Activated CD4-positive, alpha-beta T cell treated with anti-CD3 and anti-CD28 coated beads for 48 hours (primary cell): ENCODE measurements at regions not wholly inside any gene's neighbourhood (a gene's known extent, or its start where the extent isn't known, plus 50 kb on each side); places are given as distances from the start of the nearest gene placed in this dataset.
A peak's percentile ranks its signal among the peaks of the same experiment; 100 is the strongest.

Experiments used
- DNase-seq: peaks from one replicate; pipeline ENCODE4 v3.0.0-alpha.2; 2020

DNA sequence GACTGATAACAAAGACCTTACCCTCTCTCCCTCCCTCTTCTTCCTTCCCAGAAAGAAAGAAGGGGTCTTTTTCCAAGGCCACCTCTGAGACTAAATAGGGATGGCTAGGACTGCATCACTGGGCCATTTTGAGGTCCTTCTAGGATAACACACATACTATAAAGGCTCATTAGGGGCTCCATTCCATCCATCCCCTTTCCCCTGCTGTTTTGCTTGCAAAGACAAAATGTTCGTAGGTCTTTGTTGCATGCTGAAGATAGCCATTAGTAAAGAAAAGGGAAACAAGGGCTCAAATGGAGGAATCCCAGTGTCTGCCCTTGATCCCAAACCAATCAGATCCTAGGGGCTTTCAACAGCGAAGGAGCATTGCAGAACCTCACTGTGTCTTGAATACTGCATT, 344.3 kb downstream of the CYP26B1 start:
- no peak for DNase-seq

DNA sequence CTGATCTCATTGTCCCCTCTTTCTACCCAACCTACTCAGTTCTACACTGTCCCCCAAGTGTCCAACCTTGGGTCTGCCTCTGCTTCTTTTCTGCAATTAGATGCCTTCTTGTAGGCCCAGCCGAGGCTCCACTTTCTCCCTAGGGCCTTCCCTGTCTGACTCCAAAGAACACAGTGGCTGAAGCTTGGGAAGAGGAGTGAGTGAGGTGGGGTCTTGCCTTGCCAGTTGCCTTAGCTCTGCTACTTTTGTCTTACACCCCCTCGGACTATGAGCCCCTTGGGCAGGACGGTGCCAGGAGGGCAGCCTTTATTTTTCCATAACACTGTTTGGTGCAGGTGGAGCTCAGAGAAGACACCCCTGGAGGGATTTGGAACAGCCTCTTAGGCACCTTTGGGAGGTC, 345.1 kb downstream of the CYP26B1 start:
- DNase-seq = no peak

DNA sequence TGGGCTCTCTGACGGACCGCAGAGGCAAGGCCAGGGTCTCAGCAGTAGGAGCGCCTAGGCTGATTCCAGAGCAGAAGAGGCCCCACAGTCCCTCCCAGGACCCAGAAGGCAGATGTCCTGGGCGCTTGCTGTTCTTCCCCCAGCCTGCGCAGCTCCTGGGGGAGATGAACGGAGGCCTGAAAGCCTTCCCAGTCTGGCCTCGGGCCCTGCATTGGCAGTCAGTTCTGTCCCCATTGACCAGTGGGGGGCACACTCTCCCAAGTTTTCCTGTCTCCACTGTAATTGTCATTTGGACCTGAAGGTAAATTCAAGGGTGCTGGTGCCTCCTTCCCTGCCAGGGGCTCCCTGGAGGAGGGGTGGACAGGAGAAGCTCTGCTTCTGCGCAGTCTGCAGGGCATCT, 345.7 kb downstream of the CYP26B1 start:
- peak; percentile 15 for DNase-seq

DNA sequence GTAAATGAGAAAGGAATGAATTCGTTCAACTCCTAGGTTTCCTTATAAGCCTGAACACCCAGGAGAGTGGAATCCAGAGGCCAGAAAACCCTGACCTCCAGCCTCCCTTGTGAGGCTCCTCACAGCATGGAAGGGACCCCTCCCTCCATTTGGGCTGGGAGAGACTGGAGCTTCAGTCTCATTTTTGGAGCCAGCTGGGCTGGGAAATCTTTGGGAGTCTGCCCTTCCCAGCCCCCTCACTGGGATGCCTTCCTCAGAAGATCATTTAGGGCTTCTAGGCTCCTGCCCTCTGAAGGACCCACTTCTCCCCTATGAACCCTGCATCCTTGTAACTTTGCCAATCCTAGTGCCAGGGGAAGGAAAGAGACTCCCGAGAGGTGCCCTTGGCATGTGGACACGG, 346.1 kb downstream of the CYP26B1 start:
- no peak for DNase-seq

DNA sequence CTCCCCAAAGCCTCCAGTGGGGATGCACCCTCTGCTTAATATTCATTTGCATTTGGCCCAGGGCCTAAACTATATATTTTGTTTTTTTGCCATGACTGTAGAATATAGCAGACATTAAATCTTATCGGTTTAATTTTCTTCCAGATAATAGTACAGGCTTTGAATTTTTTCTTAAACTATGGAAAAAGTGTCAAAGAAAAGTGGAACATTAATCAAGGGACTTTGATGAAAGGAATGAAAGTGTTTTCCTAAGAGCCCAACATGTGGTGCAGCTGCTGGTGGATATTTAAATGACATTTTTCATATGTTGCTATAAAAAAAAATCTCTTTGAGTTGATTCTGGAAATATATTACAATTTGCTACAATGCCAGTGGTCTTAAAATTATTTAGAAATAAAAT, 346.8 kb downstream of the CYP26B1 start:
- DNase-seq = no peak

DNA sequence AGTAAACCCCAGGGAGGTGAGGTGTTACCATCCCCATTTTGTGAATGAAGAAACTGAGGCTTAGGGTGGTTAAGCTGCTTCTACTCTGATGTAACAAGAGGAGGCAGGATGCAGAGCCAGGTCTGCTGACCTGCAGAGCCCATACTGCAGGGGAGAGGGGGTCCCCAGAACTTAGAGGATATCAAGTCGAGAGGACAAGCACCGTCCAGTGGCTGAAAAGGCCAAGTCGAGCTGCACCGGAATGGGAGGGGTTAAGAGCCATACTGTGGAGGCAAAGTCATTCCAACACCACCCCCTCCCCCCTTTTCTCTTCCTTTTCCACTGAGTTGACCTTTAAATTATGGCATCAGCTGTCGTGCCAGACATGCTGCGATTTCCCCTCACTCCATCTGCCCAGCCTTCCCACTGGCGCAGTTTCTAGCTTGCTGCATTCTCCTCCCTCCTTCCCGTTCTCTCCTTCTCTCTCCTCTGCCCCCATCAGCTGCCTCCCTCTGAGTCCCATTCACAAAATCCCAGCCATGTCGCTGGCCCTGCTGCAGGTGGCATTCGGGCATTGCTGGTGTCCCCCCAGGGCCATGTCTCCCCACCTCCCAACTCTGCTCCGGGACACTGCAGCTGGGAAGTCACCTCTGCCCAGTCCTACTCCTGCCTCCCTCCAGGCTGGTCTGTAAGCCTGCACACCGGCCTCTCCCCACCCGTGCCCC, 346.9 kb downstream of the DYSF start:
- no peak for DNase-seq

DNA sequence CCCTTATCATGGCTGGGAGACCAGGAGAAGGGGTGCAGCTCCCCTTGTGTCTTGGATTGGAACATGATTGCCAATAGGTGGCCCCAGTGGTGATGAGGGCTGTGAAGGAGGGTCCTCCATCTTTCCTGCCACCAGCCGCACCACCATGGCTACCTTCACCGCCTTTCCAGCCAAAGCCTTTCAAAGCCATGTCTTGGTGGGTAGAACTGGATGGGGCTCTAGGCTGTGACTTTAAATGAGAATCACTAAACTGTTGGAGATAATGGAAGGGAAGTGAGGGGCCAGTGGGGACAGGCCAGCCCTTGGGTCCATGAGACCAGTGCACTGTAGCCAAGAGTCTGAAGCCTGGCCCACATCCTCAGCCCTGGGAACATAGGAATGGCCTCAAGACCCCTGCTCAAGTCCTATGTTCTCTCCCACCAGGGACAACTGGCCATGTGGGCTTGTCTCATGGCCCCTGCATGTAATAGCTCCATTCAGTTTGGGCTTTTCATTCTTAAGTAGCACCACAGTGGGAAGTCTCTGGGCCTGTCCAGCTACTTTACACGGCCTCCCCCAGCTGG, 345.7 kb downstream of the DYSF start:
- DNase-seq = no peak

DNA sequence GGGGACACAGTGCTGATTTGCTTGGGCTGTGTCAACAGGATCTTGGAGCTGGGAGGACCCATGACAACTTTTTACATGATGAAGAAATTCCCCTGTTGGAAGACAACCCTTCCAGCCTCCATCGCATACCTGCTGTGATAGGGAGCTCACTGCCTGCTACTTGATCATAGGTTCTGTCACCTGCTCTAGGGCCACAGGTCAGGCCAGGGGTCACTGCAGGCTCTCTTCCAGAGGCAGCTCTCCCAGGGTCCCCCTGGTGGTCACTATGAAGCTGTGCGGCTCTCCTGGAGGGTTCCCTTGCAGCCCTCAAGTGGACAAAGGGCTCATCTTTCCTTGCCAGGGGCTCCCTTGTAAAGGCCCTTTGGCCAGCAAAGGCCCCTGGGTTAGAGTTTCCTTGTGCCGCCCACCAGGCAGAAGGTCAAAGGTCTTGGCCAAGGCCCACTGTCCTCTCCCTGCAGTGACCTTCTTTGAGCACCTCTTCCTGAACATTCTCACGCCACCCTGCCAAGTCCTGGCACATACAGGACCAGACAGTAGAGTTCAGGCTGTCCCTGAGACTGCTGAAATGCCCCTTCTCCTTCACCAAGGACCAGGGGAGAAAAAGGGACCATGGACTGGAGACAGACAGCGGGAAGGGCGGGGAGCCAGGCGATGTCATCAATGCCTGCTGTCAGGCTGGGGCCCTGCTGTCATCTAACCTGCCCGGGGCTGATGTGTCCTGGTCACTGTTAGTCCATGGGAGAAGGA, 345.1 kb downstream of the DYSF start:
- DNase-seq = peak; percentile 38

DNA sequence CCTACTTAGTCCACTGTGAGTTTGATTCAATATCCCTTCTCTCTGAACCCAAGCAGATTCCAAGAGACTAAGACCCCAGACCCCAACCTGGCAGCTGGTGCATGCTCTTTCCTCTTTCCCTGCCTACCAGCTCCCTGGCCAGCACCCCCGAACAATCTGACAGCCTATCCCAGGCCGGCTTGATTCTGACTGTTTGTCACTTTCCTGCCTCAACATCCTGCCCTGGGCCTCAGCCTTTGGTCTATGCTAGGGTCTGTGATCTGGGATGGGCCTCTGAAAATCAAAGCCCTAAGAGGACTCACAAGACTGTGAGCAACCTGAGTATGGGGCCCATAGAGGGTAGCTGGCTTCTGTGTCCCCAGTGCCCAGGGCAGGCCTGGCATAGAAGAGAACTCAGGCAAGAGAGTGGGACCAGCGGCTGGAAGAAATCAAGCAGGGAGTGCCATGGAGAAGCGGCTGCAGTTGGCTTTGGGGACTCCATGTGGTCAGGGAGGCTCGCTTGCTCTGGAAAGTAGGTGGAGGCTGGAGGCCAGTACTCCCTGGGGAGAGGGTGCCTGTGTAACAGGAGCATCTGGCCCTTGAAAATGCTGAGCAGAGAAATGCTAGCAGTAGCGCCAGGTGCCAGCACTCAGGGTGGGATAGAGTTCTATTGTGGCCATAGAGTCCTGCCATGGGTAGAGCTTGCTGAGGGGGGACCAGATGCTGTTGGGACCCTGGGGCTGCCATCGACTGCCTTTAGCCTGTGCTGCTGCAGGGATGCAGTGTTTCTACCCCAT, 343.9 kb downstream of the DYSF start:
- no peak for DNase-seq

DNA sequence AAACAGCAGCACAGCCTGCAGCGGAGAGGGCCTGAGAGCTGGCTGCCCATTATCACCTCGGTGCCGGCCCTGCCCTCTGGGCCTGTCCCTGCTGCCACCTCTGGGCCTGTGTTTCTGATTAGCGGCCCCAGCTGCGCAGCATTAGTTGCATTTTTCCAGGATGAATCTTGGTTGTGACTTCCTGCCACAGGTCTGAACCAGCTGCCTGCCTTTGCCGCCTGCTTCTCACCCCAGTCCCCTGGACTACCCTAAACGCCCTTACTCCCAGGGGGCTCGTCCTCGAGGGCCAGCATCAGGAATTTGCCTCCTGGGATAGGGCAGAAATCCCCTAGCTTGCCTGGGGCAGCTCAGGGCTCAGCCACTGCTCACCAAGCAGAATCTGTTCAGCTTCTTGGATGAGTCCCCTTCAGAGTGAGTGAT, 342.8 kb downstream of the DYSF start:
- DNase-seq = no peak

DNA sequence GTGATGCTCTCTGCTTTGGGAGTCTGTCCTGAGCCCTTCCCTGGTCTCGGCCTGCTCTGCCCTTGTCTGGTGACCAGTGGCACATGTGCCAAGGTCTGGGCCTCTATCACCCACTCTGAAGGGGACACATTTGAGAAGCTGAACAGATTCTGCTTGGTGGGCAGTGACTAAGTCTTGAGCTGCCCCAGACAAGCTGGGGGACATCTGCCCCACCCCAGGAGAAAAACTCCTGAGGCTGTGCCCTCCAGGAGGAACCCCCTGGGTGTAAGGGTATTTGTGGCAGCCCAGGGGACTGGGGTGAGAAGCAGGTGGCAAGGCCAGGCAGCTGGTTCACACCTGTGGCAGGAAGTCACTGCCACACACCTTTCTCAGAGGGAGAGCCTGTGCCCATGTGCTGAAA, 342.1 kb downstream of the DYSF start:
- DNase-seq = no peak

DNA sequence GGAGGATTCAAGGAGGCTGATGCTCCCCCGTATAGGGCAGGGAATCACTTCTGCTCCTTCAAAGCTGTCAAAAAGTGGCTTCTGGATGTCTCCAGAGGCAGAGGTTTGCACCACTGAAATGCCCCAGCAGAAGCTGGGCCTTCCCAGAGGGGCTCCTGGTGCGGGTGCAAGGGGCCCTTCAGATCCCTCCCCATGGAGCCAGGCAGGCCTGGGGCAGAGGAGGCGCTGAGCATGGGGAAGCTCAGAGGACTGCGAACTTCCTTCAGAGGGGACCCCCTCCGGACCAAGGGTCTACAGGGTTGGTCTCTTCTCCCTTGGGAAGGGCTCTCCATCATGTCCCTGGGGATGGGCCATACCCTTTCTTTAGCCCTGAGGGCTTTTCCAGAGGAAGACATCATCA, 341.2 kb downstream of the DYSF start:
- DNase-seq = no peak

DNA sequence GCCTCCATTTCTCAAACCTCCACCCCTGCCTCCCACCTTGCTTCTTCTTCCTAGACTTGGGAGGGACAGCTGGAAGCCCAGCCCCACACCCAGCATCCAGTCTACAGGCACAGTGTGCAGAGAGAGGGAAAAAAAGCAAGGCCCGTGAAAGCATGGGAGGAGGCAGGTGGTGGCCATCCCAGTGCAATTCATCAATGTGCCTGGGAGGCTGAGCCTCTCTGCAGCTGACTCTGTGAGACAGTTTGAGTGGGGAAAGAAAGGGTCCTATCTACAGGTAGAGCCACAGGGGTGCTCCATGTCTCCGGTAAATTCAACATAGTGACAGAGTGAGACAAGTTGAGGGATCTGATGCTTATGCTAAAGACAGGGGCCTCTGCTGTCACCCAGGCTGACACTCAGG, 340.6 kb downstream of the DYSF start:
- DNase-seq = no peak

DNA sequence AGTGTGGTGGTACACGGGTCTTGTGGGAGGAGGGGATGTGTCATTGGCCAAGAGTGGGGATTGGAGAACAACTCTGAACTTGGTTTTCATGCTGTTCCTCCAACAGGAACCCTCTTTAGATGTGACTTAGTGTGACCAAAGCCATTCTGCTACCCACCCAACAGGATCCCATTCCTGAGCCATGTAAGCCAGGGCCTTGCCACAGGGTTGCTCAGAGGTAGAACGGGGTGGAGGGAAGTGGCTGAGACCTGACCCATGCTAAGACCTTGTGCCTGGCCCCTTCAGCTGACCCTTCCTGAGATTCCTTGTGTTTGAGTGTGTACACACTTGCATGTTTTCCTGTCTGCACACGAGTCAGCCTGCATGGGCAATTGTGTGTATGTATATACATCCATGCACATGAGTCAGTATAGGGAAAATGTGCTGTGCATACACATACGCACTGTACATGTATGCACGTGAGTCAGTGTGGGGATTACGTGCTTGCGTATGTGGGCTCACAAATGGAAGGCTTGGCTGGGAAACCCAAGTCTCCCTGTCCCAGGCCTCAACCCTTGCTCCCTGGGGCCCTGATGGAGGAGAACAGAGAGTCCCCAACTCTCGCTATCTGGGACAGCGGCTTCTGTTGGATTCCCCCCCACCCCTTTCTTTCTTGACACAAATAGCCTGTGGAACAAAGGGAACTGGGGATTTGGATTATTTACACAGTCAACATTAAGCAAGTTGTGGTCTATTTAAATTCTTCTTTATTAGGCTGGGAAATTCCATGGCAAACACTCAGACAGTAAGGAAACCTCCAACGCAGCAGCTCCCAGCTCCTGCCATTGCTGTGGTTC, 339.8 kb downstream of the DYSF start:
- DNase-seq = no peak

DNA sequence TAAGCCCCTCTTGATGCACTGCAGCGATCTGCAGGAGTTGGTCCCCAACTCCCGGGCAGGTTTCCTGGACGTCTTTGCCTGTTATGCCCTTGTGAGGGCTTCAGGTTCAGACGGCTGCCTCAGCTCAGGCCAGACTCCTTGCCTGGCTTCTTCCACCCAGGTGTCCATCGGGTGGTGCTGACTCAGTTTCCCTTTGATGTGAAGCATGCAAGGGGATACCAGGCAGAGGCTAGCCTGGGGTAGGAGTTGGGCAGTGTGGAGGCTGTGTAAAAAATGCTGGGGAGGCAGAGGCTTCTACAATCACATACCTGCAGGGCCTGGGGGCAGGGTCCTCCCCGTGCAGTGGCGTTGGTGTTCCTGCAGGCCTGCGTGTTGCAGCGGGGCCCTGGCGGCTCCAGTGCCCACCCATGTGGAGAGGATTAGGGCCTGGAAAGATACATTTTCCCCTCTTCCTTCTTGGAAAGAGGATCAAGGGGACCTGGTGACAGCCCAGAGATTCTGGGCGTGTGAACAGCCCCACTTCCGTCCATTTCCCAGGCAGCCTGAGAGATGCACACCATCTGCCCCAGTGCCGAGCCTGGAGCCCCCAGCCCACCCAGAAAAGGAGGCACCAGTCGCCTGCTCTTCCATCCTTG, 338.3 kb downstream of the DYSF start:
- no peak for DNase-seq

DNA sequence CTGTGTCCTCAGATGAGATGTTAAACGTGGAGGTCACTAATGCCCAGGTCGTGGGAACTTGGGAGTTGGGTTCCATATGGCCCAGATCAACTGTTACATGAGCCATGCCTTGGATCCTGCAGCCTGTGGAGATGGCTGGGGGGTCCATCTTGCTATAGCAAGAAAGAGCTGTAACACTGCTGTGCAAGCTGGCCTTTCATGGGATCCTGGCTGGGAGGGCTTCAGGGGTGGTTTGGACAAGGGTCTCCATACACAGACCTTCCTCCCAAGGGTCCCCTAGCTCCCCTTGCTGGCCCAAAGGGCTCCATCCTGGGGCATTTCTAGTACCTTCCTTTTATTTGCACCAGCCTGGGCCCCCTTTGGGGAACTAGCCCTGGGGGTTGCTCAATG, 337.7 kb downstream of the DYSF start:
- no peak for DNase-seq

DNA sequence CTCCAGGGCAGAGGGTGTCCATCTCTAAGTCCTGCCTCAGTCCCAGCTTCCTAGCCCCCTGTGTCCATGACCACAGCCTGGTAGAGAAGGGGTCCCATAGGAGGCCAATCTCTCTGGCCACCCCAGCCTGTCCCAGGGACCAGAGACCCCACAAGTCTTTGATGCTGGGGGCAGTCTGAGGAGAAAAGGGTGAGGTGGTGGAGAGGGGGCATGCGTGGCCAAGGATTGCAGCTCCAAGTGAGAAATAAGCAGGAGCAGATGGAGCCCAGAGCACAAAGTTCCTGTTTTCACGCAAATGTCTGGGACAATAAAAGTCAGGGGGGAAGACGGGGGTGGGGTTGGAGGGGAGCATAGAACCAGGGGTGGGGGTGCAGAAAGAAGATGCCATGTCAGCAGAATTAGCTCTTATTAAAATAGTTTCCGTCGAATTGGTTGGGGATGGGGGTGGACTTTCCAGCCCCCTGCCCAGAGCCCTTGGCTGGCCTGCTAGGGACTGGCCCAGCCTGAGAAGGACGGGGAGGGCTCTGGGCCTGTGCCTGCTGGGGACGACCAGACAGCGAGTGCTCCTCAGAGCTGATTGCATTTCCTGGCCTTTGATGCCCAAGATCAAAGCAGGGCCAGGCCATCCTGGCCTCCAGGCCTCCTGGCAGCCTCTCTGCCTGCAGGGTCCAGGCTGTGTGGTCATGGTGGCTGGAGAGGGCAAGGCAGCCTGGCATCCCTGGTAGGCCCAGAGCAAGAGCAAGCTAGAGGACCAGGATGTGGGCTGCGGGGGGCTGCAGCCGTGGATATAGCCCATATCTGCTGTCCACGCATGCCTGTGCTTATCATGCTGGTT, 337.1 kb downstream of the DYSF start:
- no peak for DNase-seq

DNA sequence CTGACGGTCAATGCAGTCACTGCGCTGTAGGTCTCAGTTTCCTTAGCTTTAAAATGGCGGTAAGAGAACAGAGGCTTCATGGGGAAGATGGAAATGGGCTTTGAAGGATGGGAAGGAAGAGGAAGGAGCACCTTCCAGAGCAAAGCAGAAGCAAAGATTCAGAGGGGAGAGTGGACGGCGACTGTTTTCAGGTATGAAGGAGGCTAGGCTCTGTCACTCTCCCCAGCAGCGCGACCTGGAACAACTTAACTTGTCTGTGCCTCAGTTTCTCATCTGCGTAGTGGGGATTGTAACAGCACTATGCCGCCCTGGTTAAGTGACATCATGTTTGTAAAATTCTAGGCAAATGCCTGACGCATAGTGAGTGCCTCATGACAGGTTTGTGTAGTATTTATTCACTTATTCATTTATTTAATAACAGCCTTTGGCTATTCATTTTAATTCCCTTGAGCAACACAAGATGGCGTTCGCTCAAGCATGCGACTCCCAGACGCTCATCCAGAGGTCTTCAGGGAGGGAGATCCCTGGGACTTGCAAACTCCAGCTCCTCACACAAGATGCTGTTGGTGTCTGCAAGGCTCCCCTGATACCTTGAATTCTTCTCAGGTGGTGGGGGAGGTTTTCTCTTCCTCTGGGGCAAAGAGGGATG, 336.3 kb downstream of the DYSF start:
- DNase-seq = no peak

DNA sequence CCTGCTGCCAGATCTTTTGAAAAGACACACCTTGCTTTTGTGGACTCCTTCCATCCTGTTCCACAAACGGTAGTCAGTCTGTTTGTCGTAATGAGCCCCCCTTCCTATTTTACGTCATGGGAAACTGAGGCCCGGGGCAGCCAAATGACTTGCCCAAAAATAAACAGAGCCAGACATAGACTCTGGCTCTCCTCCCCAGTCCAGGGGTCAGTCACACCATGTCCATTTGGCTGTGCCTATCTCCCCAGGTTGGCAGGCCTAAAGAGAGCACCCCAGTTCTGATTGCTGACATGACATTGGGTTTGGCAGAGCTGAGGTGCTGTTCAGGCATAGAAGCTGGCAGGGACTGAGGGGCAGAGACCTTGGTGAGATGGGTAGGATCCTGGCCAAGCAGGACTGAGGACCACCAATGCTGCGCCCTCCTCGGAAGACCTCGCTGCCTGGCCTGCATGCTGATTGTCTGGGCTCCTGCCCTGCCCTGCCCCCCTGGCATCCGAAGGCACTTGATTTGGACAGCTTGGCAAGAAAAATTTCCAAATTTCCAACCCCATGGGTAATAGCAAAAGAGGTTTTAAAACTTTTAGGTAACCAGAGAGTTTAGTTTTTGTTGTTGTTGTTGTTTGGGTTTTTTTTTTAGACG, 335.4 kb downstream of the DYSF start:
- DNase-seq = no peak

DNA sequence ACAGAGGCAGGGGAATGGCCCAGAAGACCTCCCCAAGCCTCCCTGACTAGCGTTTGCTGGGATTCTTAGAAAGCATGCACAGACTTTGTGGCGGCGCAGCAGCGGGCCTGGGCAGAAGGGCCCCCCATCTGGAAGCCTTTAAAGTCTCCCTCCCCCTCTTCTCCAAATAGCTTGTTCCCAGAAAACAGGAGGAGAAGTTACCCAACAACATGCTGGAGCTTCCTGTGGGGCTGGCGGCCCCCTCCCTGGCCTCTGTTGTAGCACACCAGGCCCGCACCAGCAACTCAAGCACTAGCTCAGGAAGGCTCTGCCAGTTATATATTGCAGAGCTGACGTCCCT, 334.8 kb downstream of the DYSF start:
- DNase-seq = no peak
